LNCAP (cell line): ENCODE measurements at regions not wholly inside any gene's neighbourhood (a gene's known extent, or its start where the extent isn't known, plus 50 kb on each side); places are given as distances from the start of the nearest gene placed in this dataset.
A peak's percentile ranks its signal among the peaks of the same experiment; 100 is the strongest.

Experiments
- TF ChIP-seq, protein P1 (sequence below): fragments of 450-650 bp; IDR thresholded peaks from 2 replicates; pipeline ENCODE4 v1.5.1; 2017; ENCODE audit warnings: mild to moderate bottlenecking

GRCh38 chr16:48054881-48055601 lies 100.8 kb downstream of the ABCC12 start:
- TF ChIP-seq, protein P1, sequence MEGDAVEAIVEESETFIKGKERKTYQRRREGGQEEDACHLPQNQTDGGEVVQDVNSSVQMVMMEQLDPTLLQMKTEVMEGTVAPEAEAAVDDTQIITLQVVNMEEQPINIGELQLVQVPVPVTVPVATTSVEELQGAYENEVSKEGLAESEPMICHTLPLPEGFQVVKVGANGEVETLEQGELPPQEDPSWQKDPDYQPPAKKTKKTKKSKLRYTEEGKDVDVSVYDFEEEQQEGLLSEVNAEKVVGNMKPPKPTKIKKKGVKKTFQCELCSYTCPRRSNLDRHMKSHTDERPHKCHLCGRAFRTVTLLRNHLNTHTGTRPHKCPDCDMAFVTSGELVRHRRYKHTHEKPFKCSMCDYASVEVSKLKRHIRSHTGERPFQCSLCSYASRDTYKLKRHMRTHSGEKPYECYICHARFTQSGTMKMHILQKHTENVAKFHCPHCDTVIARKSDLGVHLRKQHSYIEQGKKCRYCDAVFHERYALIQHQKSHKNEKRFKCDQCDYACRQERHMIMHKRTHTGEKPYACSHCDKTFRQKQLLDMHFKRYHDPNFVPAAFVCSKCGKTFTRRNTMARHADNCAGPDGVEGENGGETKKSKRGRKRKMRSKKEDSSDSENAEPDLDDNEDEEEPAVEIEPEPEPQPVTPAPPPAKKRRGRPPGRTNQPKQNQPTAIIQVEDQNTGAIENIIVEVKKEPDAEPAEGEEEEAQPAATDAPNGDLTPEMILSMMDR, result peak; percentile 98

- TF ChIP-seq, protein P1, result no peak
Observed at GRCh38 chr16:48053418-48053745, 102.4 kb downstream of the ABCC12 start.

DNA sequence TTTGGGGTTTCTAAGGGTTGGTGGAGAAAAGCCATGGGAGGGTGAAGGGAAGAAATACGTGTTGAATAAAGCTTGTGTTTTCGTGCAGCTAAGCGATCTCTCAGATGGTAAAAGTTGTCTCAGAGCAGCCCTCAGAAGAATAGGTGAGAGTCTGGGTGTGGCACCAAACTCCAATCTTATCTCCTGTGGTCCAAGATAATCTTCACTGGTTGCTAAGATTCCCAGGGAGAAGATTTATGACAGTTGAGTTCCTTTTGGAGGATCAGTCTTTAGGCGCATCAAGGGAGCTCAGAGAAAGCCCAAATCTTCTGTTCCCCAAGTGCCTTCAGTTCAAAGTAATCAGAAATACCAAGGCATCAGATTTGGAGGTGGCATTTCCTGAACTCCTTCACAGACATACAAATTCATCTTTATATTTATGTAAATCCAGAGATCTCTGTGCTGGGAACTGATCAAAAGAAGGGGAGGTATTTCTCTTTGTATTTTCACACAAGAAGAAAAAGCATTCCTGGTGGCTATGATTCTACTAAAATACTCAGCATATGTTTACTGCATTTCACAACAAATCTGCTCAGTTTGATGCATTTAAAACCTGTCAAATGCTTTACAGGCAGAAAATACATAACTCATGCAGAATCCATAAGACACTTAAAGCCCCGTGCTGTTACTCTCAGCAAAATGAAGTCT lies 102.9 kb downstream of the ABCC12 start:
- TF ChIP-seq, protein P1, result no peak

GRCh38 chr16:48050871-48051270 lies 104.9 kb downstream of the ABCC12 start:
- TF ChIP-seq, protein P1, result no peak

DNA sequence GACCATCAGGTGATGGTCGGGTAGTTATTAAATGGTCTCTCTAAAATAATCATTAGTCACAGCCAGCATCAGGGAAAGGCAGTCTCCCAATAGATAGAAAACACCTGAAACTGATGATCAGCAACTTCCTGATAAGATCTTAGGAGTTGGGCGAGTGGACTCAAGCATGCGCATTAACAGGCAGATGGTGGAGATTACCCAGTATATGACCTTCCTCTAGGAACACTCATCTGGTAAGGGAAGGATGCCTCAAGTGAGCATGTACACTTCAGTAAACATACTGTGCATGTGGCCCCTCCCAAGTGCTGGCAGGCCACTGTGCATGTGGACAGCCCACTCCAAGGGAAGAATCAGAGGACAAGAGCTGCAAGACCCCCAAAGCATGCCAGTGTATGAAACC lies 105.9 kb downstream of the ABCC12 start:
- TF ChIP-seq, protein P1, result no peak

GRCh38 chr16:48047720-48048119 lies 108.1 kb downstream of the ABCC12 start:
- TF ChIP-seq, protein P1, result no peak

DNA sequence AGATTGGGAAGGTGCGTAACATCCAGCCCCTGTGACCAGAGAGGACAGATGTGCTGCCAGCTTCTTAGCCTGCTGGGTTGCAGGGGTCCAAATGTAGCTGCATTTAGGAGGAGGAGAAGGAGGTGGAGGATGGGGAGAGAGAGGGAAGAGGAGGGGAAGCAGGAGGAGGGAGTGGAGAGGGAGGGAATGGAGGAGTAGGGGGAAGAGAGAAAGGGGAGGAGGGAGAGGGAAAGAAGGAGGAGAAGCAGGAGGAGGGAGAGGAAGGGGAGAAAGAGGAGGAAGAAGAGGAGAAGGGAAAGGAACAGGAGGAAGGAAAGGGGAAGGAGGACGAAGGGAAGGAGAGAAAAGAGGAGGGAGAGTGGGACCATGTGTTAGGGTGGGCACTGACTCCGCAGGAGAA lies 108.6 kb downstream of the ABCC12 start:
- TF ChIP-seq, protein P1, result no peak
